Endothelial cell of umbilical vein (primary cell): ENCODE measurements at regions not wholly inside any gene's neighbourhood (a gene's known extent, or its start where the extent isn't known, plus 50 kb on each side); places are given as distances from the start of the nearest gene placed in this dataset.

Experiments used
- BruUV-seq: library from RNA; stranded (reverse); fragments of 400-500 nt; replicated peaks from 2 replicates; lab custom pipeline; 2021; lab: Mats Ljungman, UMichigan
- CTCF ChIA-PET: fragments of 300-600, 350-600 bp; sonication (Branson Sonifier 250); formaldehyde crosslinking; loops from one replicate; lab custom pipeline; 2021; ENCODE audit warnings: antibody characterized with exemption, inconsistent platforms; lab: Charles Lee
- POLR2A ChIA-PET: fragments of 300-600, 350-600 bp; sonication (Branson Sonifier 250); formaldehyde crosslinking; loops from one replicate; lab custom pipeline; 2021; ENCODE audit warnings: antibody characterized with exemption, inconsistent platforms; lab: Charles Lee
- DNase-seq: peaks from one replicate; pipeline ENCODE4 v3.0.0-alpha.2; 2011; ENCODE audit warnings: low read depth, low spot score
- FAIRE-seq: peaks from 2 replicates; lab custom pipeline; 2011; peaks lifted over from hg19 to GRCh38; lab: Jason Lieb, UNC
- H2AFZ ChIP-seq: 2 replicates; pipeline ENCODE4 v1.6.0; 2012; ENCODE audit warnings: low read depth, low read length, control low read depth, inconsistent platforms
- H3K27ac ChIP-seq: 2 replicates; pipeline ENCODE4 v1.5.1; 2011; ENCODE audit warnings: low read depth, mild to moderate bottlenecking, control low read depth, low read length, moderate library complexity; ENCODE audit not compliant: insufficient read depth
- H3K27me3 ChIP-seq, 2 experiments: 2 replicates each; pipeline versions ENCODE4 v1.6.0 to v1.6.1; 2011; ENCODE audit warnings: low read length in 2 of 2, mixed read lengths in 1 of 2; ENCODE audit not compliant: control insufficient read depth in 2 of 2, insufficient read depth in 2 of 2
- H3K36me3 ChIP-seq, 2 experiments: 2 replicates in 1 of 2; 3 replicates in 1 of 2; pipeline ENCODE4 v1.5.1; 2011; ENCODE audit warnings: low read length in 2 of 2, mild to moderate bottlenecking in 1 of 2, moderate library complexity in 1 of 2; ENCODE audit not compliant: control insufficient read depth in 2 of 2, insufficient read depth in 2 of 2; ENCODE audit errors: extremely low read depth in 1 of 2
- H3K4me1 ChIP-seq: 3 replicates; pipeline ENCODE4 v1.5.1; 2011; ENCODE audit warnings: mild to moderate bottlenecking, low read length; ENCODE audit not compliant: control insufficient read depth, insufficient read depth; ENCODE audit errors: extremely low read depth
- H3K4me2 ChIP-seq: 2 replicates; pipeline ENCODE4 v1.6.1; 2011; ENCODE audit warnings: low read length, control low read depth, mixed read lengths; ENCODE audit not compliant: insufficient read depth
- H3K4me3 ChIP-seq, 3 experiments: fragments of 200-600 bp in 1 of 3; sonication (generic), shearing (Covaris generic) in 1 of 3; replicated peaks in 1 of 3; 2 replicates each; pipeline ENCODE4 v1.5.1; 2011 to 2016; ENCODE audit warnings: control low read depth in 3 of 3, low read length in 3 of 3, mild to moderate bottlenecking in 2 of 3, inconsistent platforms in 1 of 3, low read depth in 1 of 3, moderate library complexity in 1 of 3; ENCODE audit not compliant: insufficient read depth in 1 of 3
- H3K79me2 ChIP-seq: 2 replicates; pipeline ENCODE4 v1.6.0; 2012; ENCODE audit warnings: low read length, inconsistent platforms; ENCODE audit not compliant: control insufficient read depth, insufficient read depth
- H3K9ac ChIP-seq: replicated peaks from 2 replicates; pipeline ENCODE3; 2011; ENCODE audit warnings: low read length, control low read depth; ENCODE audit not compliant: insufficient read depth; ENCODE audit errors: extremely low read depth
- H3K9me1 ChIP-seq: replicated peaks from 3 replicates; pipeline ENCODE4 v1.6.0; 2011; ENCODE audit warnings: mild to moderate bottlenecking, low read length; ENCODE audit not compliant: control insufficient read depth, insufficient read depth; ENCODE audit errors: extremely low read depth
- H3K9me3 ChIP-seq: replicated peaks from 2 replicates; pipeline ENCODE4 v1.5.1; 2012; ENCODE audit warnings: low read length, inconsistent platforms; ENCODE audit not compliant: control insufficient read depth, insufficient read depth
- H4K20me1 ChIP-seq: replicated peaks from 2 replicates; pipeline ENCODE3; 2011; ENCODE audit warnings: mild to moderate bottlenecking, low read length; ENCODE audit not compliant: control insufficient read depth, insufficient read depth; ENCODE audit errors: extremely low read depth
- CTCF ChIP-seq, 2 donors: IDR thresholded peaks; 1 replicate in 1 of 2; 2 replicates in 1 of 2; pipeline ENCODE4 v1.5.1; 2011; ENCODE audit warnings: low read length in 2 of 2, mild to moderate bottlenecking in 2 of 2, moderate library complexity in 2 of 2, control low read depth in 1 of 2, inconsistent platforms in 1 of 2, low read depth in 1 of 2; ENCODE audit not compliant: insufficient read depth in 1 of 2; ENCODE audit errors: extremely low read depth in 1 of 2
- EZH2 ChIP-seq: IDR thresholded peaks from 2 replicates; pipeline ENCODE4 v1.6.1; 2012; ENCODE audit warnings: borderline replicate concordance, low read depth, mild to moderate bottlenecking, moderate library complexity, low read length, inconsistent platforms; ENCODE audit not compliant: severe bottlenecking
- FOS ChIP-seq: IDR thresholded peaks from 2 replicates; pipeline ENCODE4 v1.6.1; 2011; ENCODE audit warnings: mild to moderate bottlenecking, low read length, moderate library complexity, borderline replicate concordance; ENCODE audit not compliant: insufficient read depth
- GATA2 ChIP-seq: IDR thresholded peaks from 2 replicates; pipeline ENCODE4 v1.7.0; 2011; ENCODE audit warnings: low read depth, mild to moderate bottlenecking, moderate library complexity, mixed read lengths, low read length; ENCODE audit not compliant: insufficient read length, insufficient read depth
- JUN ChIP-seq: IDR thresholded peaks from 2 replicates; pipeline ENCODE4 v1.6.1; 2011; ENCODE audit warnings: borderline replicate concordance, low read depth; ENCODE audit not compliant: insufficient read length, insufficient read depth
- MAX ChIP-seq: IDR thresholded peaks from 2 replicates; pipeline ENCODE4 v1.6.1; 2011; ENCODE audit not compliant: insufficient read depth, insufficient read length
- POLR2A ChIP-seq: IDR thresholded peaks from 2 replicates; pipeline ENCODE4 v1.6.1; 2012; ENCODE audit warnings: low read depth, mild to moderate bottlenecking, control low read depth, low read length
- POLR2AphosphoS5 ChIP-seq: IDR thresholded peaks from 2 replicates; pipeline ENCODE4 v1.6.1; 2012; ENCODE audit warnings: low read depth, mild to moderate bottlenecking, control low read depth, low read length, moderate library complexity; ENCODE audit not compliant: insufficient read depth
- dilution Hi-C: fragments of 300-500 bp; cut with MboI; formaldehyde crosslinking; loops from one replicate; pipeline ENCODE4 v1.15.0; 2019; ENCODE audit warnings: low sequenced_read_pairs; ENCODE audit not compliant: extremely low pct_ligation_motif_present
- intact Hi-C: fragments of 100-400 bp; cut with micrococcal nuclease; formaldehyde crosslinking; loops from one replicate; pipeline ENCODE4 v1.10.0; 2022

GRCh38 chr16:86690970-86691369 lies 112.6 kb downstream of the FOXL1 start:
- intact Hi-C loops (no loop called here), dilution Hi-C loops (no loop called here)
- no peak for TF ChIP-seq MAX
- CTCF ChIA-PET = no interaction called here
- DNase-seq (no peak), FAIRE-seq (no peak)
- Histone ChIP-seq H3K4me1 (no peaks in the 10 kb centered on the region), H3K9me1 (no peaks in the 10 kb centered on the region), H2AFZ (no peak overlapping the region), H3K4me3 (no peak overlapping the region), H3K36me3 (no peaks in the 10 kb centered on the region), H3K4me2 (no peak overlapping the region), H3K27ac (no peak overlapping the region), H3K27me3 (no peaks in the 10 kb centered on the region), H3K79me2 (no peaks in the 10 kb centered on the region), H3K9me3 (no peaks in the 10 kb centered on the region), H4K20me1 (no peaks in the 10 kb centered on the region), H3K9ac (no peak overlapping the region)
- POLR2A ChIA-PET = interaction anchor here (0.7 kb wide), 1 partner anchor 49 kb away, joined by 3 read pairs; no protein-coding TSS in a partner anchor
- no TSS peak for BruUV-seq

GRCh38 chr16:86692426-86692825 lies 114.1 kb downstream of the FOXL1 start:
- intact Hi-C loops = no loop called here
- Histone ChIP-seq H3K4me1 (no peaks in the 10 kb centered on the region), H3K27ac (no peak overlapping the region), H3K9me3 (no peaks in the 10 kb centered on the region), H3K27me3 (no peaks in the 10 kb centered on the region), H3K4me2 (no peak overlapping the region), H3K36me3 (no peaks in the 10 kb centered on the region), H2AFZ (no peak overlapping the region), H3K79me2 (no peaks in the 10 kb centered on the region), H3K9me1 (no peaks in the 10 kb centered on the region), H3K4me3 (no peak overlapping the region), H4K20me1 (no peaks in the 10 kb centered on the region), H3K9ac (no peak overlapping the region)
- BruUV-seq = no TSS peak
- dilution Hi-C loops = no loop called here
- FAIRE-seq (no peak), DNase-seq (no peak)
- CTCF ChIA-PET = no interaction called here
- TF ChIP-seq MAX = no peak
- no peak for TF ChIP-seq CTCF (IDR thresholded peaks at IDR 0.05; ENCODE audit: extremely low read depth in 1 of 2, insufficient read depth in 1 of 2, low read depth in 1 of 2, low read length in 2 of 2)
- TF ChIP-seq POLR2AphosphoS5 = no peak
- TF ChIP-seq POLR2A = no peak
- TF ChIP-seq FOS = no peak
- TF ChIP-seq EZH2 = no peak
- TF ChIP-seq GATA2 = no peak
- TF ChIP-seq JUN = no peak
- POLR2A ChIA-PET = no interaction called here
